SK-N-SH treated with all-trans-retinoic acid at 6 μM for 48 hours (cell line): ENCODE measurements at regions not wholly inside any gene's neighbourhood (a gene's known extent, or its start where the extent isn't known, plus 50 kb on each side); places are given as distances from the start of the nearest gene placed in this dataset.

Experiments used
- ATAC-seq: fragments of 200-7000 bp; cut with Tn5 transposase; 3 replicates; pipeline ENCODE4 v1.9.1; 2020; ENCODE audit warnings: mild to moderate bottlenecking, moderate library complexity
- ARNTL ChIP-seq: fragments of 450-650 bp; formaldehyde crosslinking; IDR thresholded peaks from 2 replicates; pipeline ENCODE4 v1.5.0; 2020; ENCODE audit warnings: low read depth, mild to moderate bottlenecking, moderate library complexity, borderline replicate concordance
- BACH2 ChIP-seq: fragments of 250-450 bp; sonication (Bioruptor Pico); IDR thresholded peaks from 2 replicates; pipeline ENCODE4 v1.9.0; 2021; ENCODE audit warnings: mild to moderate bottlenecking, borderline replicate concordance
- CREB5 ChIP-seq: fragments of 250-450 bp; sonication (Bioruptor Pico); IDR thresholded peaks from 2 replicates; pipeline ENCODE4 v1.5.1; 2020; ENCODE audit warnings: low read depth, mild to moderate bottlenecking, moderate library complexity
- CSDC2 ChIP-seq: fragments of 250-450 bp; sonication (Bioruptor Pico); IDR thresholded peaks from 2 replicates; pipeline ENCODE4 v1.5.0; 2020; ENCODE audit warnings: mild to moderate bottlenecking, moderate library complexity
- ESRRG ChIP-seq: fragments of 250-450 bp; sonication (Bioruptor Pico); IDR thresholded peaks from 2 replicates; pipeline ENCODE4 v1.6.1; 2021; ENCODE audit warnings: mild to moderate bottlenecking
- GLIS3 ChIP-seq: fragments of 250-450 bp; sonication (Bioruptor Pico); IDR thresholded peaks from 2 replicates; pipeline ENCODE4 v1.5.0; 2020; ENCODE audit warnings: mild to moderate bottlenecking, moderate library complexity
- ISL1 ChIP-seq: fragments of 250-450 bp; sonication (Bioruptor Pico); IDR thresholded peaks from 2 replicates; pipeline ENCODE4 v2.1.2; 2022; ENCODE audit warnings: mild to moderate bottlenecking, moderate library complexity
- OSR1 ChIP-seq: fragments of 250-450 bp; sonication (Bioruptor Pico); IDR thresholded peaks from 2 replicates; pipeline ENCODE4 v1.8.0; 2022; ENCODE audit warnings: moderate library complexity, mild to moderate bottlenecking, inconsistent platforms
- POU6F1 ChIP-seq: fragments of 250-450 bp; sonication (Bioruptor Pico); IDR thresholded peaks from 2 replicates; pipeline ENCODE4 v1.8.0; 2021; ENCODE audit warnings: low read depth, mild to moderate bottlenecking, moderate library complexity, borderline replicate concordance
- PPARA ChIP-seq: fragments of 250-450 bp; sonication (Bioruptor Pico); IDR thresholded peaks from 2 replicates; pipeline ENCODE4 v1.5.0; 2020; ENCODE audit warnings: mild to moderate bottlenecking, borderline replicate concordance
- RARB ChIP-seq: fragments of 250-450 bp; sonication (Bioruptor Pico); IDR thresholded peaks from 2 replicates; pipeline ENCODE4 v1.8.0; 2021; ENCODE audit warnings: mild to moderate bottlenecking, moderate library complexity
- SNAI2 ChIP-seq: fragments of 250-450 bp; sonication (Bioruptor Pico); IDR thresholded peaks from 2 replicates; pipeline ENCODE4 v1.5.0; 2020; ENCODE audit warnings: mild to moderate bottlenecking, moderate library complexity
- TCF4 ChIP-seq: fragments of 250-450 bp; sonication (Bioruptor Pico); IDR thresholded peaks from 2 replicates; pipeline ENCODE4 v1.8.0; 2021; ENCODE audit warnings: mild to moderate bottlenecking, moderate library complexity, borderline replicate concordance
- TOX ChIP-seq: fragments of 250-450 bp; sonication (Bioruptor Pico); IDR thresholded peaks from 2 replicates; pipeline ENCODE4 v1.8.0; 2021; ENCODE audit warnings: mild to moderate bottlenecking, moderate library complexity, borderline replicate concordance
- ZC3H10 ChIP-seq: fragments of 250-450 bp; sonication (Bioruptor Pico); IDR thresholded peaks from 2 replicates; pipeline ENCODE4 v1.5.1; 2021; ENCODE audit warnings: mild to moderate bottlenecking, moderate library complexity
- ZFP3 ChIP-seq: fragments of 250-450 bp; sonication (Bioruptor Pico); IDR thresholded peaks from 2 replicates; pipeline ENCODE4 v1.5.0; 2020; ENCODE audit warnings: mild to moderate bottlenecking, moderate library complexity
- ZFP30 ChIP-seq: fragments of 450-650 bp; formaldehyde crosslinking; IDR thresholded peaks from 2 replicates; pipeline ENCODE4 v1.5.0; 2022; ENCODE audit warnings: mild to moderate bottlenecking, moderate library complexity
- ZNF565 ChIP-seq: fragments of 450-650 bp; formaldehyde crosslinking; conservative IDR thresholded peaks from 2 replicates; pipeline ENCODE4 v1.5.0; 2020; ENCODE audit warnings: low read depth, mild to moderate bottlenecking, moderate library complexity
- ZNF70 ChIP-seq: fragments of 450-650 bp; formaldehyde crosslinking; IDR thresholded peaks from 2 replicates; pipeline ENCODE4 v1.5.0; 2020; ENCODE audit warnings: mild to moderate bottlenecking, moderate library complexity
- TF ChIP-seq, protein P1 (sequence below): fragments of 250-450 bp; sonication (Bioruptor Pico); IDR thresholded peaks from 2 replicates; pipeline ENCODE4 v1.5.1; 2021; ENCODE audit warnings: mild to moderate bottlenecking, moderate library complexity
- TF ChIP-seq, protein P2 (sequence below): fragments of 250-450 bp; sonication (Bioruptor Pico); IDR thresholded peaks from 2 replicates; pipeline ENCODE4 v1.5.0; 2020; ENCODE audit warnings: mild to moderate bottlenecking, moderate library complexity
- TF ChIP-seq, protein P3 (sequence below): fragments of 250-450 bp; sonication (Bioruptor Pico); IDR thresholded peaks from 2 replicates; pipeline ENCODE4 v1.8.0; 2020; ENCODE audit warnings: mild to moderate bottlenecking, moderate library complexity, borderline replicate concordance

DNA sequence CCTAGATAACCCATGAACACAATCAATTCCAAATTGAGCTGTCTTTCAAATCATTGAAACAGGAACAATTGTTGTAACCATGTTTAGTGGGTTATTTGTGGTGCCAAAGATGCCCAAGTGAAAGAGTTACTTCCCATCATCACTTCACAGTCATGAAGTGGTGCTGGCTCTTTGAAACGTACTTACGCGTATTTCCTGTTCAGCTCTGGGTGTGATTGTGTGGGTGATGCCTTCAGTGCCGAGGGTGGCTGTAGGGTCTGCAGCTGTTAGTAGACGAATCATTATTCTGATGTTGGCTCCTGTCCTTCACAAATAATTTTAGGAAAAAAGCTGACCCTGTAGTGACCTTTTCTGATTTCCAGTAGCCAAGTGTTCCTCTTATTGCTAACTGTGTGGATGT lies 323.1 kb upstream of the KIAA1217 start:
- TF ChIP-seq ISL1 (CRISPR knock-in tag) = no peak
- no peak for TF ChIP-seq ZFP30
- TF ChIP-seq TOX (CRISPR knock-in tag) = no peak
- no peak for TF ChIP-seq TCF4
- TF ChIP-seq RARB (CRISPR knock-in tag) = no peak
- no peak for TF ChIP-seq OSR1
- TF ChIP-seq ZNF565 = no peak
- TF ChIP-seq PPARA = no peak
- no peak for TF ChIP-seq GLIS3 (CRISPR knock-in tag)
- no peak for TF ChIP-seq POU6F1
- no peak for TF ChIP-seq BACH2 (CRISPR knock-in tag)
- no peak for TF ChIP-seq CREB5 (CRISPR knock-in tag)
- no peak for TF ChIP-seq ZC3H10 (CRISPR knock-in tag)
- TF ChIP-seq, protein P1, sequence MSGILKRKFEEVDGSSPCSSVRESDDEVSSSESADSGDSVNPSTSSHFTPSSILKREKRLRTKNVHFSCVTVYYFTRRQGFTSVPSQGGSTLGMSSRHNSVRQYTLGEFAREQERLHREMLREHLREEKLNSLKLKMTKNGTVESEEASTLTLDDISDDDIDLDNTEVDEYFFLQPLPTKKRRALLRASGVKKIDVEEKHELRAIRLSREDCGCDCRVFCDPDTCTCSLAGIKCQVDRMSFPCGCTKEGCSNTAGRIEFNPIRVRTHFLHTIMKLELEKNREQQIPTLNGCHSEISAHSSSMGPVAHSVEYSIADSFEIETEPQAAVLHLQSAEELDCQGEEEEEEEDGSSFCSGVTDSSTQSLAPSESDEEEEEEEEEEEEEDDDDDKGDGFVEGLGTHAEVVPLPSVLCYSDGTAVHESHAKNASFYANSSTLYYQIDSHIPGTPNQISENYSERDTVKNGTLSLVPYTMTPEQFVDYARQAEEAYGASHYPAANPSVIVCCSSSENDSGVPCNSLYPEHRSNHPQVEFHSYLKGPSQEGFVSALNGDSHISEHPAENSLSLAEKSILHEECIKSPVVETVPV = no peak
- no peak for ATAC-seq

DNA sequence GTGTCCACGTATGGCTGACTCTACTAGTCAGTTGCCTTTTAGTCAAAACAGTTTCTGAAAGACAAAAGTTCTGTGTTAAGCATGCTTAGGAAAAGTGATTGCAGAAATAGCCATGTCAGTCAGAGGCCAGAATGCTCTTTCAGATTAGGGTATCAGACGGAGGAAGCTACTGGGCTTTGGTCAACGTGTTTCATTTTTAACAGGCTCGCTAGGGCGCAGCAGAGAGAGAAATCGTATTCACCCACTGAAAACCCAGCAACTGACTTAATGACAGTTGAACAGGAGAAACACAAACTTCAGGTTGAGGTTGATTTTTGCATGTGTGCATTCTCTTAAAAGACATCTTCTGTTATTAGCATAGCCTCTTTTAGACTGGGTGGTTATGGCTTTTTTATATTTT lies 322.6 kb upstream of the KIAA1217 start:
- ATAC-seq = no peak
- TF ChIP-seq ZFP30 (no peak), ESRRG (no peak), CSDC2 (no peak), ZNF565 (no peak), POU6F1 (no peak), TOX (CRISPR knock-in tag) (no peak), SNAI2 (CRISPR knock-in tag) (no peak), GLIS3 (CRISPR knock-in tag) (no peak), RARB (CRISPR knock-in tag) (no peak), ZC3H10 (CRISPR knock-in tag) (no peak)
- TF ChIP-seq, protein P2, sequence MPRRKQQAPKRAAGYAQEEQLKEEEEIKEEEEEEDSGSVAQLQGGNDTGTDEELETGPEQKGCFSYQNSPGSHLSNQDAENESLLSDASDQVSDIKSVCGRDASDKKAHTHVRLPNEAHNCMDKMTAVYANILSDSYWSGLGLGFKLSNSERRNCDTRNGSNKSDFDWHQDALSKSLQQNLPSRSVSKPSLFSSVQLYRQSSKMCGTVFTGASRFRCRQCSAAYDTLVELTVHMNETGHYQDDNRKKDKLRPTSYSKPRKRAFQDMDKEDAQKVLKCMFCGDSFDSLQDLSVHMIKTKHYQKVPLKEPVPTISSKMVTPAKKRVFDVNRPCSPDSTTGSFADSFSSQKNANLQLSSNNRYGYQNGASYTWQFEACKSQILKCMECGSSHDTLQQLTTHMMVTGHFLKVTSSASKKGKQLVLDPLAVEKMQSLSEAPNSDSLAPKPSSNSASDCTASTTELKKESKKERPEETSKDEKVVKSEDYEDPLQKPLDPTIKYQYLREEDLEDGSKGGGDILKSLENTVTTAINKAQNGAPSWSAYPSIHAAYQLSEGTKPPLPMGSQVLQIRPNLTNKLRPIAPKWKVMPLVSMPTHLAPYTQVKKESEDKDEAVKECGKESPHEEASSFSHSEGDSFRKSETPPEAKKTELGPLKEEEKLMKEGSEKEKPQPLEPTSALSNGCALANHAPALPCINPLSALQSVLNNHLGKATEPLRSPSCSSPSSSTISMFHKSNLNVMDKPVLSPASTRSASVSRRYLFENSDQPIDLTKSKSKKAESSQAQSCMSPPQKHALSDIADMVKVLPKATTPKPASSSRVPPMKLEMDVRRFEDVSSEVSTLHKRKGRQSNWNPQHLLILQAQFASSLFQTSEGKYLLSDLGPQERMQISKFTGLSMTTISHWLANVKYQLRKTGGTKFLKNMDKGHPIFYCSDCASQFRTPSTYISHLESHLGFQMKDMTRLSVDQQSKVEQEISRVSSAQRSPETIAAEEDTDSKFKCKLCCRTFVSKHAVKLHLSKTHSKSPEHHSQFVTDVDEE (CRISPR knock-in tag) = no peak
- TF ChIP-seq, protein P3, sequence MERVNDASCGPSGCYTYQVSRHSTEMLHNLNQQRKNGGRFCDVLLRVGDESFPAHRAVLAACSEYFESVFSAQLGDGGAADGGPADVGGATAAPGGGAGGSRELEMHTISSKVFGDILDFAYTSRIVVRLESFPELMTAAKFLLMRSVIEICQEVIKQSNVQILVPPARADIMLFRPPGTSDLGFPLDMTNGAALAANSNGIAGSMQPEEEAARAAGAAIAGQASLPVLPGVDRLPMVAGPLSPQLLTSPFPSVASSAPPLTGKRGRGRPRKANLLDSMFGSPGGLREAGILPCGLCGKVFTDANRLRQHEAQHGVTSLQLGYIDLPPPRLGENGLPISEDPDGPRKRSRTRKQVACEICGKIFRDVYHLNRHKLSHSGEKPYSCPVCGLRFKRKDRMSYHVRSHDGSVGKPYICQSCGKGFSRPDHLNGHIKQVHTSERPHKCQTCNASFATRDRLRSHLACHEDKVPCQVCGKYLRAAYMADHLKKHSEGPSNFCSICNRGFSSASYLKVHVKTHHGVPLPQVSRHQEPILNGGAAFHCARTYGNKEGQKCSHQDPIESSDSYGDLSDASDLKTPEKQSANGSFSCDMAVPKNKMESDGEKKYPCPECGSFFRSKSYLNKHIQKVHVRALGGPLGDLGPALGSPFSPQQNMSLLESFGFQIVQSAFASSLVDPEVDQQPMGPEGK (CRISPR knock-in tag) = no peak

DNA sequence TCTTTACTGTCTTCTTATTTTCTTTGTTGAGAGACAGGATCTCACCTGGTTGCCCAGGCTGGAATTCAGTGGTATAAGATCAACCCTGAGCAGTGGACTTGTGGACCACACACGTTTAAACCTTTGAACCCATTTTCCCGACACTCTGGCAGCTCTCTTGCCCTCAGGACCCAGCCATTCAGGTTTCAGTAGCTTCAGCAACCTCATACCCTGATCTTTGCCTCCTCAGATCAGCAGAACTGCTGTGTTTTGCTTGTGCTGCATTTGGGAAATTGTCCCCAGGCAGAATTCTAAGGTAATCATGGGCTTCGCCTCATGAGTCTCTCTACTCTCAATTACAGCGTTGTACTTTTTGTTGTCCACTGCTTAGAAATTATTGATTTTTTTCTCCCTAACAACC lies 317.6 kb upstream of the KIAA1217 start:
- ATAC-seq = no peak
- TF ChIP-seq ZNF70 (CRISPR knock-in tag) = no peak
- no peak for TF ChIP-seq ESRRG
- TF ChIP-seq POU6F1 = no peak
- TF ChIP-seq TOX (CRISPR knock-in tag) = no peak
- TF ChIP-seq ARNTL (CRISPR knock-in tag) = no peak
- TF ChIP-seq ZFP3 (CRISPR knock-in tag) = no peak
- no peak for TF ChIP-seq BACH2 (CRISPR knock-in tag)
- no peak for TF ChIP-seq OSR1
- TF ChIP-seq ISL1 (CRISPR knock-in tag) = no peak
- no peak for TF ChIP-seq ZC3H10 (CRISPR knock-in tag)
- TF ChIP-seq, protein P1 = no peak
- no peak for TF ChIP-seq CREB5 (CRISPR knock-in tag)
- no peak for TF ChIP-seq CSDC2
- no peak for TF ChIP-seq TCF4
- TF ChIP-seq RARB (CRISPR knock-in tag) = no peak
